Activated T-cell treated with anti-CD3 and anti-CD28 coated beads, Interleukin-2, amount 50 U/mL, for 72 hours (primary cell): ENCODE measurements at regions not wholly inside any gene's neighbourhood (a gene's known extent, or its start where the extent isn't known, plus 50 kb on each side); places are given as distances from the start of the nearest gene placed in this dataset.

Experiments
- ATAC-seq, 2 donors: fragments of 150-1000 bp; cut with Tn5 transposase; replicated peaks in 1 of 2; 2 replicates each; pipeline ENCODE4 v1.10.0; 2021; ENCODE audit warnings: moderate library complexity in 2 of 2, mild to moderate bottlenecking in 1 of 2
- DNase-seq, 2 donors: peaks; one replicate each; pipeline ENCODE4 v3.0.0; 2021 to 2022; ENCODE audit warnings: mixed read lengths in 1 of 2
- H3K27ac Mint-ChIP-seq: one replicate; pipeline ENCODE4 v1.8.0; 2022; ENCODE audit warnings: mild to moderate bottlenecking, moderate library complexity, mixed read lengths
- H3K27me3 Mint-ChIP-seq: one replicate; pipeline ENCODE4 v1.8.0; 2022; ENCODE audit warnings: low read depth, mixed read lengths
- H3K36me3 Mint-ChIP-seq, 2 donors: one replicate each; pipeline ENCODE4 v1.8.0; 2022; ENCODE audit warnings: mixed read lengths in 2 of 2, mild to moderate bottlenecking in 1 of 2; ENCODE audit not compliant: insufficient read depth in 2 of 2
- H3K4me1 Mint-ChIP-seq: one replicate; pipeline ENCODE4 v1.8.0; 2022; ENCODE audit warnings: low read depth, mixed read lengths
- H3K4me3 Mint-ChIP-seq, 2 donors: one replicate each; pipeline ENCODE4 v1.8.0; 2022; ENCODE audit warnings: mild to moderate bottlenecking in 2 of 2, mixed read lengths in 2 of 2, moderate library complexity in 2 of 2
- H3K9me3 Mint-ChIP-seq, 2 donors: one replicate each; pipeline ENCODE4 v1.8.0; 2022; ENCODE audit warnings: mixed read lengths in 2 of 2

DNA sequence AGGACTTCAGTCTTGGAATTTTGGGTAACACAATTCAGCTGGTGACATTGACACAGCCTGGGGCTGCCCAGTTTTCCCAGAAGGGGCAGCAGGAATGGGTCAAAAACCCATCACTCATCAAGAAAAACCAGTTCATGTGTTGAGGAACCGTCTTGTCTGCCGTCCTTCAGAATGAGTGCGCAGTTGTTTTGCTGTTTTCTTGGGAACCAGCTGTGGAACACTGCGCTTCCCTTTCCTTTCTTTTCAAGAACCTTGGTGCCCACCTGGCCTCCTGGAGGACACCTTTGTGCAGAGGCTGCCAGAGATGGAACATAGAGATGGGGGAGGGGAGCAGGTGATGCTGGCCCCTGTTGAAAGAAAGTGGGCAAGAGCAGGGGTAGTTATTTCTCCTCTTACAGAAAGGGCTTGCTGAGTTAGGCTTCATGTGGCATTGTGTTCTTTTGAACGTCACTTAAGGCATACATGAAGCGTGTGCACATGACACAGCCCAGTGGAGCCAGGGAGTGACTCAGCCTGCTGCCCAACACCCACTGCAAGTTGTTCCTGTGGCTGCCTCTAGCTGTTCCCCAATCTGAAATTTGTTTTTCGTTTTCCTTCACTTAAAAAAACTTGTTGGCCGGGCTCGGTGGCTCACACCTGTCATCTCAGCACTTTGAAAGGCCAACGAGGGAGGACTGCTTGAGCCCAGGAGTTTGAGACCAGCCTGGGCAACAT lies 87.4 kb upstream of the TNS3 start:
- DNase-seq (peak in 1 of 2 donors; percentile 5), ATAC-seq (peak in 1 of 2 donors; percentile 28)
- H3K9me3 Mint-ChIP-seq: no peaks in the 10 kb centered on the region
- no peaks in the 10 kb centered on the region for H3K4me1 Mint-ChIP-seq
- H3K27me3 Mint-ChIP-seq: no peaks in the 10 kb centered on the region
- H3K4me3 Mint-ChIP-seq: no peak overlapping the region
- no peaks in the 10 kb centered on the region for H3K36me3 Mint-ChIP-seq
- H3K27ac Mint-ChIP-seq: no peak overlapping the region

DNA sequence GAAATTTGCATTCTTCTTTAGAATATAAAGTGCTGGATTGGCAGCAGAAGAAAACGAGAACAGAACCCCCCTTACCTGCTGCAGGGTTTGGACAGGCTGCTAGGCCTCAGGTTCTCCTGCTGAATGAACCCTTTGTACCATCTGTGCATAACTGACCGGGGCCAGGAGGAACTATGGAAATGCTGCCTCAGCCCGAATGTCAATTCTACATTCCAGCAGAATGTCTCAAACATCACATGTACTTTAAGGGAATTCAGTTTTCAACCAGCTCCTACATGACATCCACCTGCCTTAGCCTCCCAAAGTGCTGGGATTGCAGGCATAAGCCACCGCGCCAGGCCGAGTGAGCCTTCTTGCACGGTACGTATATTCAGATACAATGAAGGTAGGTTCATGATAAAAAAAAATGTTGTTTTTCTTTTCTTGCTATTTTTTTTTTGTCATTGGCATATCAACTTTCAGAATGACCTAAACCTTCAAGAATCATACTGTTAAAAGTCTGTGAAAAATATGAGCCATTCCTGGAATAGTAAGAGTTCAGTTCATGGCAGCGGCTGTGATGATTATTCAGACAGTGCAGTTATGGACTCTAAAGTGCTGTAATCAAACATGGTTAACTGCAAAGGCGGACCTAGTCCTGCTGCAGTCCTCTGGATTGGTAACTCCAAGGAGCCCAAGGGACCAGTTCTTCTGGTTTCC lies 84.4 kb upstream of the TNS3 start:
- Mint-ChIP-seq H3K27ac (no peak overlapping the region), H3K36me3 (peaks cover 0 to 1% of the 10 kb centered on the region in 2 donors), H3K9me3 (no peaks in the 10 kb centered on the region), H3K27me3 (no peaks in the 10 kb centered on the region), H3K4me3 (no peak overlapping the region), H3K4me1 (no peaks in the 10 kb centered on the region)
- DNase-seq (no peak), ATAC-seq (no peak)

DNA sequence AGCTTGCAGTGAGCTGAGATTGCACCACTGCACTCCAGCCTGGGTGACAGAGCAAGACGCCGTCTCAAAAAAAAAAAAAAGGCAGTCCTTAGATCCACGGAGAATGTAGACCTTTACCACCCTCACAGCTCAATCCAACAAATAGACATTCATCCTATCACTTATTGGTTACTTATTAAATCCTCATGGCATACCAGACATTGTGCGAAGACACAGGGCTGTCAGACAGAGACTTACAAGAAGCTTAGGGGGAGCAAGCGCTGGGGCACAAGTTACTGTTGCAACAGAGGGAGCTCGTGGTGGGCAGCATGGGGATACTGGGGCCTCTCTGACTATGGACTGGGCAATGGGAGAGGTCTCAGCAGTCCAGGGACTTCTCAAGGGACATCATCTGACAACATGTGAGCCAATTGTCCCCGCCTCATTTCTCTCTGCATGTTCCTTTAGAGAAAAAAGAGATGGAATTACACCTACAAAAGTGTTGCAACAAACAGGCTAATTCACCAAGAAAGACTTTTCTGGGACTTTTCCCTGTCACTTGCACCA lies 82.8 kb upstream of the TNS3 start:
- Mint-ChIP-seq H3K4me3 (no peak overlapping the region), H3K27me3 (no peaks in the 10 kb centered on the region), H3K9me3 (no peaks in the 10 kb centered on the region), H3K36me3 (peaks cover 0 to 1% of the 10 kb centered on the region in 2 donors), H3K27ac (no peak overlapping the region), H3K4me1 (no peaks in the 10 kb centered on the region)
- ATAC-seq (no peak), DNase-seq (no peak)

DNA sequence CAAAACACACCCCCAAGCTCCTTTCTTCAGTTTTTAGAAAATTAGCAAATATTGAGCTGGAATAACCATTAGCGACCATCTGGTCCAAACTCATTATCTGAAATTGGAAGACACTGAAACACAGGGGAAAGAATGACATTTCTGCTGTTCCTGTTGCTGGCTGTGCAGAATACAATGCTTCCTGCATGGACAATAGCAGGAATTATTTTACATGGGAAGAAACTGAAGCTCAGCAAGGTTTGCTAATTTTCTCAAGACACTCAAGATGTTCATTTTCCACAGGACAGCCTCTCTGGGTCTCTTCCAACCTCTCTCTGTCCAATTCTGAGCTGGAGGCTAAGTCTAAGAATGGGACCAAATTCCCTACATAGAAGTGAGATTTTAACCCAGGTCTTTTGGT lies 81.9 kb upstream of the TNS3 start:
- Mint-ChIP-seq H3K4me3 (no peak overlapping the region), H3K36me3 (peaks cover 0 to 1% of the 10 kb centered on the region in 2 donors), H3K27ac (no peak overlapping the region), H3K9me3 (no peaks in the 10 kb centered on the region), H3K27me3 (no peaks in the 10 kb centered on the region), H3K4me1 (no peaks in the 10 kb centered on the region)
- ATAC-seq: no peak
- no peak for DNase-seq

DNA sequence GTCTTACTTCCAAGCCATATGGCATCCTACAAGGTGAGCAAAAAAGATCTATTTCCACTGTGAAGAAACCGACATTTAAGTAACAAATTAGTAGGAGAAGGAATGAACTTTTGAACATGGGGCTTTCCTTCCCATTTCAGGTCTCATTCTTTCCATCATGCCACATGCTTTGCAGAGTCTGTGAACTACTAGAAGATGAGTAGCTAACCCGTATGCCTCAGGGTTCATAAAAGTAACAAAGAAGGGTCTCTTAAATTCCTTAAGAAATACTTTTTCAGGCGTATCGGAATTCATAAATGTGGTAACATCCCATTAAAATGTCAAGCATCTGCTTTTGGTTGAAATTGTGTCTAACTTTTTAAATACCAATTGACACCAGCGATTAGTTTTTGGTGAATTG lies 81.3 kb upstream of the TNS3 start:
- Mint-ChIP-seq H3K4me1 (no peaks in the 10 kb centered on the region), H3K9me3 (no peaks in the 10 kb centered on the region), H3K4me3 (no peak overlapping the region), H3K27ac (no peak overlapping the region), H3K27me3 (no peaks in the 10 kb centered on the region), H3K36me3 (peaks cover 0 to 1% of the 10 kb centered on the region in 2 donors)
- ATAC-seq (no peak), DNase-seq (no peak)

DNA sequence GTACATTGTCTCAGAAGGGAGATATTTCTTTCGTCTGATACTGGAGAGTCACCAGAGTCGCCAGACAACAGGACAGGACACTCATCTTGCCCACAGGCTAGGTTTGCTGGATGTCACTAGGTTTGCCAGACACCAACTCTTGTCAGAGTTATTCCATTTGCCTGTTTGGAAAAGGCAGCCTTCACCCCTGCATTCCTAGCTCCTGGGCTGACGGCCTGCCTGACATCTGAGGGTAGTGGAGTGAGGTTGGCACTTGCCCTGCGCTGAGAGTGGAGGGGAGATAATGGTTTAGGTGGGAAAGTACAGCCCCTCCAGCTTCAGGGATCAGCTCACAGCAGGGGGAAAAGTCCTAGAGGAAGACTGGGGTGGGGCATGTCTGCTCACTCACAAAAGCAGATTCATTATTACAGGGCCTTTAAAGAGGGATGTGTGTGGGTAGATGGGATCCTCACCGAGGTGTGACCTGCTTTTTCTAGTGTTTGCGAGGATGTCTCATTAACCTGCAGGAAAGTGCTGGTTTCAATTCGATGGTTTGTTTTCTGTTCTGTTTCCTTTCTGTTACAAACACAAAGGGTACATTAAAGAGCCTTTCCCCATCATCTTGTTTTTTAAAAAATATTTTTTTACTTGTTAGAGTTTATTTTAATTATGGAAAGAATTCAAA lies 79.3 kb upstream of the TNS3 start:
- Mint-ChIP-seq H3K27me3 (no peaks in the 10 kb centered on the region), H3K9me3 (no peaks in the 10 kb centered on the region), H3K36me3 (peaks cover 0 to 1% of the 10 kb centered on the region in 2 donors), H3K4me3 (no peak overlapping the region), H3K27ac (no peak overlapping the region), H3K4me1 (no peaks in the 10 kb centered on the region)
- DNase-seq: no peak
- no peak for ATAC-seq

DNA sequence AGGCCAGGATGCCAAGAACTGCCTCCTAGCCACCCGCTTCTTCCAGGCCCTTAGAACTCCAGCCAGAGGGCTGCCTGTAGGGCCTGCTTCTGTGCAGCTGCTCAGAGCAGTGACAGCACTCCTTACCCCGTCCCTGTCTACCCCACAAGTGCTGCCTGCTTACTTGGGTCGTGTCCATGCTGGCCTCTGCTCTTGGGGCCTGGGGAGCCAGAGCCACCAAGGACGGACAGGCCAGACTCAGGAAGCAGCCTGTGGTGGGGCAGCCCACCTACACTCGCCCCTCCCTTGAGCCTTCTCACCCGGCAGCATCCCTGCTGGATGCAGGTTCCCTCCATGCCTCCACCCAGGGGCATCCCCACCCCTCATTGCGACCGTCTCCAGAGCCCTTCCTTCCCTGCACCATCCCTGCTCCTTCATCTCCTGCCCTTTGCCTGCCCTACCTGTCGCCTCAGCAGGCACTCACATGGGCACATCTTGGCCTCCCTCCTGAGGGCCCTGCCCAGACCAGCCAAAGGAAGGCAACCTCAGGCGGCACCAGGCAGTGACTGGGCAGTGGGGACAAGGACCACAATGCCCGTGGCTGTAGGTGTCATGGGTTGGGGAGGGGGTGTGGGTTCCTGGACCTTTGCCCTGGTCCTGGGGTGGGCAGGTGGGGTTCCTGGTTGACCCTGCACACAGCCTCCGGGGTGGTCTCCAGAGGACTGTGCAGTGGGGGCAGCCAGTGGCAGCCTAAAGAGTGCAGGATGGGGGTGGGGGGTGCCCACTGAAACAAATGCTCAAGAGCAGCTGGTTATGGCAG lies 78.0 kb upstream of the TNS3 start:
- H3K4me1 Mint-ChIP-seq: no peaks in the 10 kb centered on the region
- no peaks in the 10 kb centered on the region for H3K27me3 Mint-ChIP-seq
- no peak overlapping the region for H3K27ac Mint-ChIP-seq
- ATAC-seq (no peak), DNase-seq (no peak)
- H3K9me3 Mint-ChIP-seq: no peaks in the 10 kb centered on the region
- H3K4me3 Mint-ChIP-seq: no peak overlapping the region
- H3K36me3 Mint-ChIP-seq: peaks cover 0 to 1% of the 10 kb centered on the region in 2 donors

DNA sequence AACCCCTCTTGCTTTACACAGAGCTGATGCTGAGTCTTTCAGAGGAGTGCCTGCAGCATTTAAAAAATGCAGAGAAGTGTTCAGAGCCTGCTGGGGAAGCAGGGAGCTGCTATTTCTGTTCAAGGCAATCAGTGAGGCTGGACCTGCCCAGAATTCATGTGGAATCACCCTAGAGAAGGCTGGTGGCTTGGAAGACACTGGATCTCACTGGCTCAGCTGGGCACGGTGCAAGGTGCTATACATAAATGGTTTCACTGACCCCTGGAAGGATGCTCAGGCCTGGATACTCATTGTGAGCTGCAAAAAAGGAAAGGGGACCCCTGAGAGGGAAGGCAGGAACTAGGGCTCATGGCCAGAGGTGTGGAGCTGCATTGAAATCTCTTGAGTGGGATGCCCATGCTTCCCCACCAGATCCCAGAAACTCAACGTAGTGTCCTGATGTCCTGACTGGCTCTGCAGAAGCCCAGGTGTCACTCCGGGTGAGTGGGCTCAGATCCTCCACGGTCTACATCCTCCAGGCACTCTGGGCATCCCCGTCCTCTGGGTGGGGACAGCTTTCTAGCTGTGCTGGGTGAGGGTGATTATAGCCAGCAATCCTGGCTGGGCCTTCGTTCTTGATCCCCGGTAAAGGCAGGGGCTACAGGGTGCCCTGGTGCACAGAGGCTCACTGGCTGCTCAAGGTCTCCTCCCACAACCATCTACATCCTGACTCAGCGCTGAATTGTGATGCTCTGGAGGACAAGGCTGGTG lies 77.2 kb upstream of the TNS3 start:
- Mint-ChIP-seq H3K36me3 (peaks cover 0 to 1% of the 10 kb centered on the region in 2 donors), H3K27me3 (no peaks in the 10 kb centered on the region), H3K9me3 (no peaks in the 10 kb centered on the region), H3K27ac (no peak overlapping the region), H3K4me1 (no peaks in the 10 kb centered on the region), H3K4me3 (no peak overlapping the region)
- ATAC-seq (no peak), DNase-seq (no peak)

DNA sequence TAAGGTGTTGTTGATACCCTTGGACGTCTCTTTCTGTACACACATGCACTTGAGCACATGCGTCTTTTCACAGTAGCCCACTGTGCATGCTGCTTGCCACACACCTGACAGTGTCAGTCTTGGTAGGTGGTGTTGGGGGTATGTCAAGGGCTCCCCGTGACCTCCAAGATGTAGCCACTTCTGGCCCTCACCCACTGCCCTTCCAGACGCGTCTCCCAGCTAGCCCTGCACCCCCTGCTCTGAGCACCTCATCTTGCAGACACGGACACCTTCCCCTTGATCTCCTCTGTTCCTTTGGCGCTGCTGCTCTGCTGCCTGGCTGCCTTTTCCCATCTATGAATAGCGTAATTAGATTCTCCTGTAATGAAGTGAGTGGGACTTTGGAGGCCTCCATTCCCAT lies 75.2 kb upstream of the TNS3 start:
- Mint-ChIP-seq H3K4me3 (no peak overlapping the region), H3K9me3 (no peaks in the 10 kb centered on the region), H3K27me3 (no peaks in the 10 kb centered on the region), H3K36me3 (peaks cover 1 to 2% of the 10 kb centered on the region in 2 donors), H3K27ac (no peak overlapping the region), H3K4me1 (no peaks in the 10 kb centered on the region)
- ATAC-seq: no peak
- DNase-seq: no peak

DNA sequence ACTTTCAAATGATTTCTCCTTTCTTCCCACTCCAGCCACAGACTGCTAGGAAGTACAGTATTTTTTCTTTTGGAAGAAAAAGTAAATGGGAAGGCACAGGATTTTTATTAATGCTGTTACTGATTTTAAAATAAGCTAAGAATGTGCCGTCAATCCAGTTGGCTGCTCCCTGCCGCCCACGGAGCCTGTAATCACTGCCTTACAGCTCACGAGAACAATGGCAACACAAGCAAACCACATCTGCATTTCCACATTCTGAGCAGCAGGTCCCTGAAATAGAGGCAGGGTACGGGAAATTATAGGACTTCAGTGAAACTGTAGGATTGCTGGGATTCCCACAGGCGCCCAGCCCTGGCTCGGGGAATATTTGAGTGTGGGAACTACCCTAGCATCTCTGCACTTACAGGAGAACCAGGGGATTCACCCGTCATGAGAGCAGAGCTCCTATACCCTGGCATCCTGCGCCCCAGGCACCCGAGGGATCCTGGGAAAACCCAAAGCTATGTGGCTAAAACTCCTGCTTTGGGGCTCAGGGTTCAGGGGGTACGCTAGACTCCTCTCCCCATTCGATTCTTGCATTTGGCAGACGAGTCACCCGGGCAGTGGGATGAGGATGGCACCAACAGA lies 72.9 kb upstream of the TNS3 start:
- Mint-ChIP-seq H3K27ac (no peak overlapping the region), H3K27me3 (no peaks in the 10 kb centered on the region), H3K9me3 (no peaks in the 10 kb centered on the region), H3K4me1 (no peaks in the 10 kb centered on the region), H3K4me3 (no peak overlapping the region), H3K36me3 (peaks cover 0 to 2% of the 10 kb centered on the region in 2 donors)
- DNase-seq (no peak), ATAC-seq (no peak)

DNA sequence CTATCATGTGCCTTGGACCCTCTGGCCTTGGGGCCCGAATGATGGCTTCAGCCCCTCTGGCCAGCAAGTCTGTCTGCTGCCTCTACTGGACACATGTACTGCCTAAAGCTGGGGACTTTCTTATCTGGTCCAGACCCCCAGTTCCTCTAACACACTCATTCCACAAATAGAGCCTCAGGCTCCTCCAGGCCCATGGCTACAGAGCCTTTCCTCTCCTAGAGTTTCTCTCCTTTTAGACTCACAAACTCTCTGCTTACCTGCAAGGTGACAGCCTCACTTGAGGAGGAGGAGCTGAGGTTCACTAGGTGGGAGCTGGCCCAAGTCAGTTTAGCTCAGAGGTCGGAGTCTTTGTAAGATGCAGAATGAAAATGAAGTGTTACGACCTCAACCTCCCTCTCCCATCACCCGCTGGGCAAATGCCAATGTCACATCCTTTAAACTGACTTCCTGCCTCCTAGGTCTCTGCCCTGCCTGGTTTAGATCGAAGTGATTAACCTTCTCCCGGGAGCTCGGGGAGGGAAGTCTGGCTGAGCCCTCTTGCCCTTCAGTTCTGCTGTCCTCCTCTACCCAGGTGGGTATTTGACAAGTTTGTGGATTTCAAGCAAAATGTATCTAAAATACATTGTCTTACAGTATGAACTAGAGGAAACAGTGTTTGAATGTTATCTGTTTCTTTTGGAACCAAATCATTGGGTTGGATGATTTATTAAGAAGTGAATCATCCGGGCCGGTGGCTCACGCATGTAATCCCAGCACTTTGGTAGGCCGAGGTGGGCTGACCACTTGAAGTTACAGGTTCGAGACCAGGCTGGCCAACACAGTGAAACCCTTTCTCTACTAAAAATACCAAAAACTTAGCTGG lies 71.9 kb upstream of the TNS3 start:
- Mint-ChIP-seq H3K27ac (no peak overlapping the region), H3K36me3 (peaks cover 0 to 2% of the 10 kb centered on the region in 2 donors), H3K4me3 (no peak overlapping the region), H3K9me3 (no peaks in the 10 kb centered on the region), H3K27me3 (no peaks in the 10 kb centered on the region), H3K4me1 (no peaks in the 10 kb centered on the region)
- no peak for ATAC-seq
- DNase-seq: no peak
